OCI-LY3 (cell line): ENCODE measurements at regions not wholly inside any gene's neighbourhood (a gene's known extent, or its start where the extent isn't known, plus 50 kb on each side); places are given as distances from the start of the nearest gene placed in this dataset.
A peak's percentile ranks its signal among the peaks of the same experiment; 100 is the strongest.

ENCODE experiments used
- H2AFZ ChIP-seq: fragments of 200-600, 300-600 bp; shearing (Covaris generic); 2 replicates; pipeline ENCODE4 v1.6.0; 2014; ENCODE audit warnings: antibody characterized with exemption, low read depth, low read length
- H3K27ac ChIP-seq: fragments of 200-600, 300-600 bp; sonication (generic); 2 replicates; pipeline ENCODE4 v1.5.1; 2014; ENCODE audit warnings: mild to moderate bottlenecking, low read length, moderate library complexity, mixed read lengths
- H3K27me3 ChIP-seq: fragments of 200-600, 300-600 bp; sonication (generic); 2 replicates; pipeline ENCODE4 v1.6.1; 2014; ENCODE audit warnings: low read depth, low read length, mixed read lengths
- H3K36me3 ChIP-seq: fragments of 200-600, 300-600 bp; sonication (generic); replicated peaks from 2 replicates; pipeline ENCODE3; 2014; ENCODE audit warnings: low read depth, low read length, mixed read lengths
- H3K4me1 ChIP-seq: fragments of 300-600, 200-600 bp; sonication (generic); 2 replicates; pipeline ENCODE4 v1.6.1; 2014; ENCODE audit warnings: low read length, mixed read lengths
- H3K4me2 ChIP-seq: fragments of 200-600, 300-600 bp; sonication (generic); 2 replicates; pipeline ENCODE4 v1.6.1; 2014; ENCODE audit warnings: low read length, mixed read lengths
- H3K4me3 ChIP-seq: fragments of 300-600, 200-600 bp; sonication (generic); 2 replicates; pipeline ENCODE4 v1.5.1; 2014; ENCODE audit warnings: antibody characterized with exemption, mild to moderate bottlenecking, low read length, moderate library complexity
- H3K79me2 ChIP-seq: fragments of 300-600, 200-600 bp; shearing (Covaris generic); 2 replicates; pipeline ENCODE4 v1.6.1; 2014; ENCODE audit warnings: mild to moderate bottlenecking, low read length, mixed read lengths
- H3K9ac ChIP-seq: fragments of 300-600, 200-600 bp; shearing (Covaris generic); 2 replicates; pipeline ENCODE4 v1.6.0; 2014; ENCODE audit warnings: mild to moderate bottlenecking, low read length, moderate library complexity
- H3K9me3 ChIP-seq: fragments of 200-600, 300-600 bp; shearing (Covaris generic); 2 replicates; pipeline ENCODE4 v1.6.1; 2014; ENCODE audit warnings: low read length, mixed read lengths; ENCODE audit not compliant: insufficient read depth
- H4K20me1 ChIP-seq: fragments of 200-600, 300-600 bp; sonication (generic); 2 replicates; pipeline ENCODE4 v1.6.1; 2016; ENCODE audit warnings: low read length, mixed read lengths; ENCODE audit not compliant: insufficient read depth
- CTCF ChIP-seq: fragments of 200-600, 300-600 bp; sonication (generic); IDR thresholded peaks from 2 replicates; pipeline ENCODE4 v1.5.1; 2014; ENCODE audit warnings: antibody characterized with exemption, low read length, low read depth
- EZH2phosphoT487 ChIP-seq: fragments of 200-600 bp; shearing (Covaris generic); IDR thresholded peaks from 2 replicates; pipeline ENCODE4 v1.6.1; 2018; ENCODE audit warnings: antibody characterized with exemption, mixed run types, low read depth

GRCh38 chr7:45256309-45256708, 98.7 kb downstream of the RAMP3 start:
- Histone ChIP-seq H3K4me2 (no peak overlapping the region), H3K4me3 (no peak overlapping the region), H3K9ac (no peak overlapping the region), H3K27me3 (peaks cover 2% of the 10 kb centered on the region; the same call in 1 of the 2 replicates), H3K36me3 (no peaks in the 10 kb centered on the region), H3K79me2 (no peaks in the 10 kb centered on the region), H3K27ac (no peak overlapping the region), H2AFZ (no peak overlapping the region), H4K20me1 (no peaks in the 10 kb centered on the region), H3K4me1 (peaks cover 20% of the 10 kb centered on the region), H3K9me3 (no peaks in the 10 kb centered on the region)
- TF ChIP-seq EZH2phosphoT487: no peak
- no peak for TF ChIP-seq CTCF

DNA sequence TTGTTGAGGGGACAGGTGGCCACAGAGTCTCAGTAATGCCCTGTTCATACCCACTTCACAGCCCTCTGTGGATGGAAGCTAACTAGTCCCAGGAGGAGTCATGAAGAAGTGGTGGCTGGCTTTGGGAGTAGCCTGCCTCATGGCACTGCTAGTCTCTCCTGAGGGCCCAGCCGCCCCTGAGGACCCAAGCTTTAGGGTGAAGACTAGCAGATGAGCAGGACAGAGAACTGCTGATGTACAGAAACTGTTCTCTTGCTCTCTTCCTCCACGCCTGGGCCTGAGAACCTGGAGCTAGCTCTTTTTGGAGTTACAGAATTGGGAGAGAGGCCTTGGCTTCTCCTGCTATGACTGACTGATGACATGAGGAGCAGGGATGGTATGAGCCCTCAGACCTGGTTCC, 99.2 kb downstream of the RAMP3 start:
- Histone ChIP-seq H3K9me3 (no peaks in the 10 kb centered on the region), H3K36me3 (no peaks in the 10 kb centered on the region), H3K4me1 (peaks cover 20% of the 10 kb centered on the region), H4K20me1 (no peaks in the 10 kb centered on the region), H3K4me3 (no peak overlapping the region), H3K4me2 (no peak overlapping the region), H3K79me2 (no peaks in the 10 kb centered on the region), H3K27me3 (peaks cover 2% of the 10 kb centered on the region; the same call in 1 of the 2 replicates), H2AFZ (no peak overlapping the region), H3K9ac (no peak overlapping the region), H3K27ac (no peak overlapping the region)
- TF ChIP-seq CTCF (no peak), EZH2phosphoT487 (no peak)

- no peak overlapping the region for H3K4me3 ChIP-seq
Measured at GRCh38 chr7:45257284-45257683, 99.7 kb downstream of the RAMP3 start.

DNA sequence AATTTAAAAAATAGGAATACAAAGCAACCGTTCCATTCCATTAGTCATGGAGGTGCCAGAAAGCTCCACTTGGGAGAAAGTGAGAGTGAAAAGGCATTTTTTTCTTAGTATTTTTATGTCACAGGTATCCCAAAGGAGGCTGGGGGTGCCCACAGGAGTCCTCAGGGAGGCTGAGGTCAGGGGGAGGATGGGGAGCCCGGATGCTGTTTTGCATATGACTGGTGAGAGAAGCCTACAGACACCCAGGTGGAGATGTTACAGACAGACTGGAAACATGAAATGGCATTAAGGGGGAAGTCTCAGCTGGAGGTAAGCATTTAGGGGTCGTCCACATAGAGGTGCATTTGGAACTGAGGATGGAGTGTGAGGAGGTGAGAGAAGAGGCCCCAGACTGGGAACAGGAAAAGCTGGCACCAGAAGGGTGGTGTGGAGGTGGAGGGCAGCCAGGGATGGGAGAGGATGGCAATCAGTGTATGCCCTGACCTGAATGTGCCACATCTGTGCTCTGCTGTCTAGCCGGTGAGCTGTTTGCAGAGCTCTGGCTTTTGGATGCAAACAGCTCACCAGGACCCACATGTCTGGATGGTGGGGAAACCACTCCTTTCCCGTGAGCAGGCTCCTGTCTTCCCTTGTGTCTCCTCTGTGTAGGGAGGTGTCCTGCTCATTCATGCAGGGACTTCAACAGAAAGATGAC, 101.1 kb downstream of the RAMP3 start:
- H3K4me2 ChIP-seq: peak overlapping the region; percentile 22
- H3K4me1 ChIP-seq: peaks cover 20% of the 10 kb centered on the region
- no peaks in the 10 kb centered on the region for H3K36me3 ChIP-seq
- no peak overlapping the region for H3K27ac ChIP-seq
- H3K27me3 ChIP-seq: no peaks in the 10 kb centered on the region; the same call in 1 of the 2 replicates
- H3K79me2 ChIP-seq: no peaks in the 10 kb centered on the region
- H3K9ac ChIP-seq: no peak overlapping the region
- H2AFZ ChIP-seq: no peak overlapping the region
- no peak for TF ChIP-seq EZH2phosphoT487
- TF ChIP-seq CTCF: no peak
- no peaks in the 10 kb centered on the region for H4K20me1 ChIP-seq
- no peak overlapping the region for H3K4me3 ChIP-seq
- no peaks in the 10 kb centered on the region for H3K9me3 ChIP-seq

More at GRCh38 chr7:45257284-45257683, 99.7 kb downstream of the RAMP3 start:
- Histone ChIP-seq H3K4me1 (peaks cover 20% of the 10 kb centered on the region), H3K79me2 (no peaks in the 10 kb centered on the region), H3K36me3 (no peaks in the 10 kb centered on the region), H3K9me3 (no peaks in the 10 kb centered on the region), H3K27me3 (peaks cover 2% of the 10 kb centered on the region; the same call in 1 of the 2 replicates), H2AFZ (no peak overlapping the region), H3K4me2 (no peak overlapping the region), H3K9ac (no peak overlapping the region), H4K20me1 (no peaks in the 10 kb centered on the region), H3K27ac (no peak overlapping the region)
- TF ChIP-seq EZH2phosphoT487: no peak
- TF ChIP-seq CTCF: no peak
